ENCODE measurements at regions not wholly inside any gene's neighbourhood (a gene's known extent, or its start where the extent isn't known, plus 50 kb on each side); places are given as distances from the start of the nearest gene placed in this dataset.

GRCh38 chr10:33935350-33935749 is 600.9 kb upstream of the NRP1 start:
- peaks cover 0 to 5% (median 2%) of the 10 kb centered on the region in 4 experiments; a peak in 3 of 7 replicates for H3K4me1 ChIP-seq (replicated peaks in 1 of 4; ENCODE audit: control insufficient read depth in 3 of 4, insufficient read depth in 4 of 4, low read length in 3 of 4)
- H3K9me3 ChIP-seq (ENCODE audit: insufficient read depth in 2 of 2, low read depth in 1 of 2, low read length in 1 of 2) = no peaks in the 10 kb centered on the region
- no peak overlapping the region for H2BK5ac ChIP-seq (ENCODE audit: low read depth, low read length)
- H4K8ac ChIP-seq (ENCODE audit: extremely low read depth, insufficient read depth, low read length) = no peak overlapping the region
- no peaks in the 10 kb centered on the region for H3K27me3 ChIP-seq (replicated peaks in 1 of 4; ENCODE audit: control insufficient read depth in 3 of 4, extremely low read depth in 1 of 4, insufficient read depth in 3 of 4, low read length in 3 of 4)
- H4K5ac ChIP-seq (ENCODE audit: insufficient read length, low read depth, low read length) = no peak overlapping the region
- H3K4me2 ChIP-seq (ENCODE audit: insufficient read depth in 1 of 2, low read depth in 2 of 2, low read length in 2 of 2) = no peak overlapping the region
- no peak overlapping the region for H3K4me3 ChIP-seq (ENCODE audit: extremely low read depth in 1 of 4, insufficient read depth in 2 of 4, low read depth in 3 of 4, low read length in 4 of 4)
- H3K36me3 ChIP-seq (ENCODE audit: control insufficient read depth in 2 of 4, insufficient read depth in 4 of 4, low read length in 3 of 4) = no peaks in the 10 kb centered on the region
- TF ChIP-seq USF2 (IDR thresholded peaks at IDR 0.05; ENCODE audit: low read length) = no peak
- TF ChIP-seq ATF3 (IDR thresholded peaks at IDR 0.05; ENCODE audit: insufficient read depth, low read depth, low read length) = no peak
- no peak for TF ChIP-seq CTBP2 (IDR thresholded peaks at IDR 0.05; ENCODE audit: borderline replicate concordance, insufficient read depth, insufficient read length, low read length)
- no peak overlapping the region for H4K91ac ChIP-seq (replicated peaks; ENCODE audit: insufficient read length, low read length)
- H2BK15ac ChIP-seq (ENCODE audit: low read length) = no peak overlapping the region
- H3K23me2 ChIP-seq (ENCODE audit: low read depth, low read length) = no peaks in the 10 kb centered on the region
- H2BK20ac ChIP-seq (ENCODE audit: low read length) = no peak overlapping the region
- ChIA-PET POLR2A (ENCODE audit: partially characterized antibody) (no interaction called here), CTCF (ENCODE audit: partially characterized antibody) (no interaction called here)
- no peak overlapping the region for H3K14ac ChIP-seq (ENCODE audit: insufficient read length)
- no peak overlapping the region for H2AFZ ChIP-seq (ENCODE audit: low read length)
- no peak overlapping the region for H2AK5ac ChIP-seq (ENCODE audit: low read depth, low read length)
- H3K56ac ChIP-seq (replicated peaks; ENCODE audit: insufficient read length, low read depth, low read length) = no peak overlapping the region
- H3K79me2 ChIP-seq (ENCODE audit: control insufficient read depth in 1 of 2, insufficient read depth in 2 of 2, low read length in 2 of 2) = no peaks in the 10 kb centered on the region
- H4K20me1 ChIP-seq (replicated peaks in 1 of 2; ENCODE audit: control insufficient read depth in 1 of 2, insufficient read depth in 2 of 2, low read length in 2 of 2) = no peaks in the 10 kb centered on the region
- H3K79me1 ChIP-seq (ENCODE audit: low read depth, low read length) = no peaks in the 10 kb centered on the region
- no peak overlapping the region for H2BK12ac ChIP-seq (ENCODE audit: low read depth, low read length)
- no peak overlapping the region for H2BK120ac ChIP-seq (replicated peaks; ENCODE audit: low read depth, low read length)
- no peak overlapping the region for H3K23ac ChIP-seq (ENCODE audit: insufficient read length)
- no peak overlapping the region for H3K18ac ChIP-seq (ENCODE audit: extremely low read depth, low read length)
- 80% methylated on average over 3 of the region's 3 CpGs; no CpG with 5 or more reads in 1 of the 2 experiments for WGBS, 2 experiments (ENCODE audit: extremely low coverage in 1 of 2, insufficient coverage in 1 of 2, insufficient read length in 1 of 2, insufficient replicate concordance in 2 of 2, low coverage in 1 of 2, low lambda C conversion rate in 2 of 2, missing lambda C conversion rate in 1 of 2)
- FAIRE-seq (no peak), DNase-seq (ENCODE audit: low read depth in 1 of 2, low spot score in 2 of 2) (no peak)
- no peak overlapping the region for H3K9ac ChIP-seq (replicated peaks in 1 of 4; ENCODE audit: extremely low read depth in 1 of 4, low read depth in 3 of 4, low read length in 3 of 4)
- H3K27ac ChIP-seq (ENCODE audit: low read depth, low read length) = no peak overlapping the region
- no peak overlapping the region for H3K4ac ChIP-seq (replicated peaks; ENCODE audit: insufficient read length, low read depth, low read length)

Data from H1 (cell line).